GM19455 (cell line): ENCODE measurements at regions not wholly inside any gene's neighbourhood (a gene's known extent, or its start where the extent isn't known, plus 50 kb on each side); places are given as distances from the start of the nearest gene placed in this dataset.

ENCODE experiments used
- ATAC-seq: cut with Tn5 transposase; IDR thresholded peaks from one replicate; pipeline ENCODE4 v1.9.1; 2021; ENCODE audit not compliant: unreplicated experiment

- ATAC-seq: no peak
Observed at GRCh38 chr4:177100307-177100706, 209.4 kb upstream of the NEIL3 start.

- ATAC-seq: no peak
Observed at GRCh38 chr4:177103619-177104018, 206.1 kb upstream of the NEIL3 start.

- ATAC-seq: no peak
Observed at GRCh38 chr4:177105536-177105935, 204.1 kb upstream of the NEIL3 start.

DNA sequence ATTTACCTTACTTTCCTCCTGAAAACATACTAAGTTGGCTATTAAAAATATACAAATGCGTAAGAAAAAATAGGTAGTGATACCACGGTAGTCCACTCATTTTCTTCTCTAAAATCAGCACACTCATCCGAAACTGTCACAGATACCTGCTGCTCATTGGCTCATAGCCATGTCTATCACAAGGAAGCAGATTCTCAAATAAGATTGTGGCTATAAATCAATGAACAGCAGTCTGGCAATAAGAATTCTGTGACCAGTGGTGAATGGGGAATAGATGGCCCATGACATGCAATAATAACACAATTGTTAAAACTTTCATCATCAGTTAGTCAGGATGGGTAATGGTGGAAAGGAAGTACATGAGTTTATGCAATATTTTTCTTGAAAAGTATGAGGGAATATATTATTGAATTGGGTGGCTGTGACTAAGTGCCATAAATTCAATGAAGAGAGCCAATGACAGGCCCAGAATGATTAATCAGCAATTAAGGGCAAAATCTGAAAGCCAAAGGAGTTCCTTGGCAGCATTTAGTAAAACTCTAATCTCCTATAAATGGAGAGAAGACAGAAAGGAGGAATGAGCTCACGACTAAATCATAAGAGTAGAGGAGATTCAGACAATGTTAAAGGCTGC, 202.3 kb upstream of the NEIL3 start:
- no peak for ATAC-seq

DNA sequence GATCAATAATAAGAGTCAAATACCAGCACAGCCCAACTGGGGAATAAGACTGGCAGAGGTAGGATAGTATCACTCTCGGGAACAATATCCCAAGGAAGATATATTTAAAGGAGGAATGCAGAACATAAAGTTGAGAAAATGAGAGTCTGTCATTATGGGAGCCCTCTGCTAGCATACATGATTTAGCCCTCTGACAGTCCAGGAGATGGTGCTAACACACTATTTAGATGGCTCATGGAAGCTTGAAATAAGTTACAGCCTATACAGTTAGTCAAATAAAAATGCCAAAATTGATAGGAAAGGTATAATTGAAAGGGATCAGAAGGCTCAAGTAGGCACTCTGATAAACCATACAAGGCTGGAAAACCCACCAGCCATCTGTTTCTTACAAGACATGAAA, 201.0 kb upstream of the NEIL3 start:
- ATAC-seq: no peak

DNA sequence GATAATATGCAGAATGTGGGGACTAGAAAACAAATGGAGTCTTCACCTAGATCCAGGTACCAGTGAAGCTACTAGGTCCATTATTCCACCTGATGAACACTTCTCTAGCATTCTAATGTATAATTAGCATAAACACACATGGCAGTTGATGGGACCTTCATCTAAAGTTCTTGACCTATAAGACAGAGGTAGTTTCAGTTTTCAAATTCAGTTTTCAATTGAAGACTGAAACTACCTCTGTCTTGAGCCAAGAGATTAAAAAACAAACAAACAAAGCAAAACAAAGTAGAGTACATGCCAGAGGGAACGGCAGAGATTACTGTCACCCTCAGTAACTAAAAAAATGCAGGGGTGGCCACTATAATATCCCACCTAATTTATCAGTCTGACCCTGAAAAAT, 199.9 kb upstream of the NEIL3 start:
- no peak for ATAC-seq

DNA sequence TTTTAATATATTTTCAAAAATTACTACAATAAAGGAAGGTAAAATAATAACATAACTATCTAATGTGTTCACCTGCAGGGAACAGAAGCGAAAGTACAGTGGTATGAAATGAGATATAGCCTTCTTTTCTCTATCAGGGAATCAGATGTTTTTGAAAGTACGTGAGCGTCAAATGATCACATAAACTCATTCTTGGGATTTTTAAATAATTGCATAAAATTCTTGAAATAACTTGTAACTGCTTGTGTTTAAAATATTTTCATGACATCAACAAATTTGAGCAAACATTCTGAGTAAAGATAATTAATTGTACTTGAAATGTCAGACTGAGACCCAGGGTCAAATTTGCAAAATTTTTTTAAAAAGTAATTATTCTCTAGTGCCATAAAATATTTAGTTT, 193.5 kb upstream of the NEIL3 start:
- ATAC-seq: no peak

GRCh38 chr4:177117256-177117655, 192.4 kb upstream of the NEIL3 start:
- ATAC-seq: no peak

- ATAC-seq: no peak
Observed at GRCh38 chr4:177118596-177118995, 191.1 kb upstream of the NEIL3 start.

DNA sequence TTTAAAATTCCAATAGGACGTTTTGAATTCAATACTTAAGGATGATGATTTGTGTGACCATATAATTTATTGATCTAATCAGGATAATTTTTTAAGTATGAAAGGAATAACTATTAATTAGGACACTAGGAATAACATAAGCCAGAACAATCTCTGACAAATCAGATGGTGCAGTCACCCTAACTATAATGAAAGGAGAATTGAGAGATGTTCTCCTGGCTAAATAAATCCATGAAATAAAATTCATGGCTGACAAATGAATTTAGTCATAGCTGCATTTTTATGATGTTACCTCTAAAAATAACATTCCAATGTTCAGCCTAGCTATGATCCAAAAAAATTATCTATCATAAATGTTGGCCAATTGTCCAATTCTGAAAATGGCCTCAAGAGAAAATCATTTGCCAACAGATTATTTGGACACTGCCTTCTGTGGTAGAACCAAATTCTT, 190.6 kb upstream of the NEIL3 start:
- ATAC-seq: no peak

DNA sequence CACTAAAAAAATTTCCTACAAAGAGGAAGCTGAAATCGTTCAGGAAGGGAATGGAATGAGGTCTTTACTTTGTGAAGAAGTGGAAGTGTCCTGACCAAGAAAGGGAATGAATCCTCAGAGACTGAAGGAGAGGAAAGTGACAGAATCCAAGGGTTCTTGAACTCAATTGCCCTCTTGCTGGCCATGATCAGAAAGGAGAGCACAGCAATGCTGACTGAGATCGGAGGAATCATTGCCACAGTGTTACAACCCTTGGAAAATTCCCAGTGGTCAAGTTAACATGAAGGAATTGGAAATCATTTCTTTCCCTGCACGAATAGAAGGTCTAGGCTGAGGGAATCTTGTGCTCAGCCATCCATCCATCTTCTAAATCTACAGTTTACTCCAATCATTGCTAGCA, 190.0 kb upstream of the NEIL3 start:
- ATAC-seq: no peak

GRCh38 chr4:177123811-177124210, 185.9 kb upstream of the NEIL3 start:
- no peak for ATAC-seq

DNA sequence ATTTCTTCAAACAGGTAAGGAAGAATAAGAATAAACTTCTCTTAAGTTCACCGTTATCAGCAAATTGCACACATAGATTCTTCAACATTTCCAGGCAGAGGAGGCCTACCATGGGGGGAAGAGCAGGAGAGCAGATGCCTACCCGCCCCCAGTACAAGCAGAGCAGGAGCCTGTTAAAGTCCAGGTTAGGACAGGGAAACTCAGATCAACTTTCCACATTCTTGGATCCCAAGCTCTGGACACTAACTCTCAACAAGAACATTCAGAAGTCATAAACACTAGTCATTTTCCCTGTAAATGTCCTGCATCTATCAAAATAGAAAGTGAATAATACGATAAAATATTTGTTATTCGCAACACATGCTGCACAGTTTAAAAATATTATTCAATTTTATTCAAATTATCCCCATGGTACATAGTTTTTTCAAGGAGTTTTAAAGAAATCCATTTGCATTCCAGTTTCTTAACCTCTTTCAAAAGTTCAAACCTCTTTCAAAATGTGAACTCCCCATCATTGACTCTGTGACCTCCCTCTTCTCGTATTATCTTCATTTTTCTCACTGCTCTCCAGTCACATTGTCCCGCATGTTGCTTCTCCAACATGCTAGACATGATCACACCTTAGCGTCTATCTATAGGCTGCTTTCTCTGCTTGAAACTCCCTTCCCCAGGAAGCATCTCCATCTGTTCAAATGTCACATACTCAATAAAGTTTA, 185.2 kb upstream of the NEIL3 start:
- ATAC-seq: no peak

DNA sequence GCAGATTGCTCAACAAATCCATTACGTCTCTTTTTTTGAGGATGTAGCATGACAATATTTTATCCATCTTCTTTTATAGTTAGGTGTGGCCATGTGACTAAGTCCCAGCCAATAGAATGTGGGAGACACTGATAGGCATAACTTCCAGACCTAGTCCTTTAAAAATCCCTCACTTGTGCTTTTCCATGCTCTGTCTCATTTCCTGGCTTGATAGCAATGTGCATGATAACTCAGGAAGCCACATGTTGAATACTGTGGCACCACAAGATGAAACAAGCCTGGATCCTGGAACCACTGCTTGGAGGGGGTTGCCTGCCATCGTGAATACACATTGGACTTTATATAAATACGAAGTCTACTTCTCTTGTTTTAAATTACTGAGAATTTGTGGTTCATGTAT, 184.0 kb upstream of the NEIL3 start:
- ATAC-seq: no peak

- no peak for ATAC-seq
Observed at GRCh38 chr4:177127658-177128057, 182.0 kb upstream of the NEIL3 start.

- ATAC-seq: no peak
Observed at GRCh38 chr4:177128306-177128705, 181.4 kb upstream of the NEIL3 start.

GRCh38 chr4:177131736-177132135, 177.9 kb upstream of the NEIL3 start:
- no peak for ATAC-seq

- ATAC-seq: no peak
Observed at GRCh38 chr4:177147668-177148067, 162.0 kb upstream of the NEIL3 start.

DNA sequence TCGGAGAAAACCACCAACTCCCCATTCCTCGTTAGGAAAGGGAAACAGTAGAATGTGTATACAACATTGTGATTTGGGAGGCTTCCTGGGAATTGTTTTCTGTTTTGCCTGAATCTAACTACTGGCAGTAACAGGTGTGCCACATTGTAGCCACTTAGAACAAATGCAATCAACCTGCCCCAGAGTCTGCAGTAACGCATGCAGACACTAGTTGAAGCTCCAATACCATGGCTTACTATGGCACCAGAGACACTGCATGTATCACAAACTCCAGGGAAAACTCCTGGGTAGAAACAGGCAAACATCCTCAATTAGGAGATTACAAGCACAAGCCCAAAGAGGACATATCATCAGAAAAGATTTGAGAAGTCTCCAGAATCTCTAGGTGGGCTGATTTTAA, 154.2 kb upstream of the NEIL3 start:
- no peak for ATAC-seq

GRCh38 chr4:177159600-177159999, 150.1 kb upstream of the NEIL3 start:
- ATAC-seq: no peak

GRCh38 chr4:177161781-177162180, 147.9 kb upstream of the NEIL3 start:
- no peak for ATAC-seq

DNA sequence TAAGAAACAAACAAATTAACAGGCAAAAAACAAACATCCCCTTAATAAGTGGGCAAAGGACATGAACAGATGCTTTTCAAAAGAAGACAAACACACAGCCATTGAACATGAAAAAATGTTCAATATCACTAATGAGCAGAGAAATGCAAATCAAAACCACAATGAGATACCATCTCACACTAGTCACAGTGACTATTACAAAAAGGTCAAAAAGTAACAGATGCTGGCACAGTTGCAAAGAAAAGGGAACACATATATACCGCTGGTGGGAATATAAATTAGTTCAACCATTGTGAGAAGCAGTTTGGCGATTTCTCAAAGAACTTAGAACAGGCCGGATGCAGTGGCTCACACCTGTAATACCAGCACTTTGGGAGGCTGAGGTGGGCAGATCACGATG, 146.1 kb upstream of the NEIL3 start:
- no peak for ATAC-seq

GRCh38 chr4:177171588-177171987, 138.1 kb upstream of the NEIL3 start:
- no peak for ATAC-seq
